Heart right ventricle (tissue), 16 donors: ENCODE measurements at regions not wholly inside any gene's neighbourhood (a gene's known extent, or its start where the extent isn't known, plus 50 kb on each side); places are given as distances from the start of the nearest gene placed in this dataset.

Experiments
- ATAC-seq, 8 donors: fragments of 200-7000 bp; cut with Tn5 transposase; one replicate each; pipeline ENCODE4 v1.9.1; 2020; ENCODE audit warnings: mild to moderate bottlenecking in 8 of 8, moderate library complexity in 8 of 8, moderate number of reproducible peaks in 1 of 8
- DNase-seq, 2 donors: peaks; one replicate each; pipeline ENCODE4 v3.0.0-alpha.2; 2020
- H3K27ac ChIP-seq, 10 donors: fragments of 200-600 bp; sonication (generic) in 2 of 10; one replicate each; pipeline versions ENCODE4 v1.5.0 to v1.8.0; 2020 to 2022; ENCODE audit warnings: mild to moderate bottlenecking in 3 of 10
- H3K27me3 ChIP-seq, 7 donors: fragments of 200-600 bp; one replicate each; pipeline ENCODE4 v1.8.0; 2021 to 2022; ENCODE audit warnings: mild to moderate bottlenecking in 2 of 7
- H3K36me3 ChIP-seq, 9 donors: fragments of 200-600 bp; sonication (generic) in 1 of 9; one replicate each; pipeline versions ENCODE4 v1.5.0 to v1.8.0; 2020 to 2022; ENCODE audit warnings: mild to moderate bottlenecking in 2 of 9
- H3K4me1 ChIP-seq, 9 donors: fragments of 200-600 bp; sonication (generic) in 1 of 9; one replicate each; pipeline versions ENCODE4 v1.5.0 to v1.8.0; 2020 to 2022; ENCODE audit warnings: mild to moderate bottlenecking in 4 of 9
- H3K4me3 ChIP-seq, 10 donors: fragments of 200-600 bp; sonication (generic) in 2 of 10; one replicate each; pipeline versions ENCODE4 v1.5.0 to v1.8.0; 2020 to 2022; ENCODE audit warnings: mild to moderate bottlenecking in 7 of 10, moderate library complexity in 2 of 10
- H3K9me3 ChIP-seq, 11 donors: fragments of 200-600 bp in 10 of 11; sonication (generic) in 2 of 11; one replicate each; pipeline versions ENCODE4 v1.5.0 to v1.8.0; 2013 to 2022; ENCODE audit warnings: mild to moderate bottlenecking in 2 of 11, control low read depth in 1 of 11, moderate library complexity in 1 of 11
- WGBS, 2 donors: extraction: QIAGEN DNeasy Blood & Tissue Kit; methylation state at CpG; one replicate each; pipeline ENCODE4 v1.1.7; 2013; ENCODE audit warnings: inconsistent platforms in 1 of 2; 5-methylcytosine and 5-hydroxymethylcytosine counted together
- intact Hi-C, 10 donors: fragments of 100-400 bp; cut with DNase I; formaldehyde crosslinking; loops; one replicate each; pipeline versions ENCODE4 v1.11.1 to v1.14.2; 2022
- TF ChIP-seq, protein P1 (sequence below), 9 donors: fragments of 200-600 bp; sonication (generic) in 2 of 9; IDR thresholded peaks; one replicate each; pipeline versions ENCODE4 v1.5.0 to v1.8.0; 2021 to 2022; ENCODE audit warnings: antibody characterized with exemption in 9 of 9, mild to moderate bottlenecking in 5 of 9, moderate library complexity in 1 of 9
- donor health status: Arrhythmogenic right ventricular cardiomyopathy.
- donor health status: ischemic (EF 13 %, LVEDD 7.1; RV severe dilation, severe dysfunction).
- donor health status: healthy with polysubstance abuse.
- donor health status: DM: no; HTN: yes; CAD: no.
- donor health status: DM: no; HTN: no; CAD: no.
- donor health status: ischemic (EF 25% LVEDD 6.9; RV normal size, moderate dysfunction).
- donor health status: ischemic (EF 25% LVEDD 5.7; RV mildly dilated, moderate dysfunction).
- donor health status: healthy.
- donor health status: DM: yes; HTN: yes; CAD: no.
- donor health status: Ischemic cardiomyopathy.
- donor health status: ischemic (EF 35%, LVEDD 5.7; RV mildly dilated, moderate dysfunction).
- donor health status: nonischemic (EF 11% LVEDD 7.7; RV severe dilation, severe dysfunction).
- donor health status: DM: yes; HTN: yes; CAD: no.
- donor health status: PGD.
- donor health status: ischemic (EF 29% LVEDD 5.4; RV normal size, mild dysfunction).
- donor health status: nonischemic (EF 23%, LVEDD 6.1; RV moderate dilation, normal function).

DNA sequence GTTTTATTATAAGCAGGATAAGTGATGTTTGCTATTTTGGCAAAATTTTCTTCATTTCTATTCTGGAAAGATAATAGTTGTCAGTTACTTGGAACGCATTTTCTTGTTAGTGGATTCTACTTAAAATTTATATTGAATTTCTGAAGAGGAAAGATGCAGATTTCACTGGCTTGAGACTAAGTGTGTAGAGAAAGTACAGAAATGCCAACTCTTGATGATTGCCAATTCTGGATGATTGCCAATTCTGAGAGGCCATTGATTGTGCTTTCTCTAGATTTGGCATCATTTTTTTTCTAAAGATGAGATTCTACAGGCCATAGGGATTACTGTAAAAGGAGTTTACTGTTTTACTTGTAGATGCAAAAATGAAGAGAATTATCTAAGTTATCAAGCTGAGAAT is 58.9 kb upstream of the CNTN3 start:
- 85 to 94% methylated on average over 1 of the region's 1 CpG for whole genome bisulfite sequencing, 2 donors
- intact Hi-C loops: no loop called here
- Histone ChIP-seq H3K27me3 (no peaks in the 10 kb centered on the region), H3K36me3 (no peaks in the 10 kb centered on the region), H3K9me3 (peaks cover 0 to under 1% (median 0%) of the 10 kb centered on the region in 11 donors), H3K4me1 (no peaks in the 10 kb centered on the region), H3K27ac (no peak overlapping the region), H3K4me3 (no peak overlapping the region)
- TF ChIP-seq, protein P1, sequence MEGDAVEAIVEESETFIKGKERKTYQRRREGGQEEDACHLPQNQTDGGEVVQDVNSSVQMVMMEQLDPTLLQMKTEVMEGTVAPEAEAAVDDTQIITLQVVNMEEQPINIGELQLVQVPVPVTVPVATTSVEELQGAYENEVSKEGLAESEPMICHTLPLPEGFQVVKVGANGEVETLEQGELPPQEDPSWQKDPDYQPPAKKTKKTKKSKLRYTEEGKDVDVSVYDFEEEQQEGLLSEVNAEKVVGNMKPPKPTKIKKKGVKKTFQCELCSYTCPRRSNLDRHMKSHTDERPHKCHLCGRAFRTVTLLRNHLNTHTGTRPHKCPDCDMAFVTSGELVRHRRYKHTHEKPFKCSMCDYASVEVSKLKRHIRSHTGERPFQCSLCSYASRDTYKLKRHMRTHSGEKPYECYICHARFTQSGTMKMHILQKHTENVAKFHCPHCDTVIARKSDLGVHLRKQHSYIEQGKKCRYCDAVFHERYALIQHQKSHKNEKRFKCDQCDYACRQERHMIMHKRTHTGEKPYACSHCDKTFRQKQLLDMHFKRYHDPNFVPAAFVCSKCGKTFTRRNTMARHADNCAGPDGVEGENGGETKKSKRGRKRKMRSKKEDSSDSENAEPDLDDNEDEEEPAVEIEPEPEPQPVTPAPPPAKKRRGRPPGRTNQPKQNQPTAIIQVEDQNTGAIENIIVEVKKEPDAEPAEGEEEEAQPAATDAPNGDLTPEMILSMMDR (IDR thresholded peaks at IDR 0.05): no peak
- no peak for DNase-seq
- ATAC-seq: no peak

DNA sequence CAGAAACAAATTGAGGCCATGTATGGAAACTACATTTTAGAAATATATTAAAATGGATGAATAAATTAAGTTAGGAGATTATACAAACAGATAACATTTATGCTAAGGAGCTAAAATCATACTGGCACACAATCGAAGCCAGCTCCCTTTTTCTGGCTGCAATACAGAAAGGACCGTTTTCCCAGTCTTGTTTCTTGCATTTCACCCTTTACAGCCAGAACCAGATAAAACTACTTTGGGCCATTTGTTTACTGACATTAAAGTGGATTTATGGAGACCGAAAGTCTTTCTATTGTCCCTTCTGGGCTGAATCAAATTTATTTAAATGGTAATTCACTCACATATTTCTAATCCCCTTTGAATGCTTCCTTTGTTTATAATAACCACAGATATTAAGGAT is 50.1 kb upstream of the CNTN3 start:
- peaks cover 0 to 23% (median 4%) of the 10 kb centered on the region in 11 donors for H3K9me3 ChIP-seq
- H3K4me1 ChIP-seq: no peaks in the 10 kb centered on the region
- TF ChIP-seq, protein P1 (IDR thresholded peaks at IDR 0.05): no peak
- intact Hi-C loops: no loop called here
- no peak overlapping the region for H3K27ac ChIP-seq
- ATAC-seq (no peak), DNase-seq (no peak)
- no peak overlapping the region for H3K4me3 ChIP-seq
- WGBS, 2 donors: 64 to 84% methylated on average over 3 of the region's 3 CpGs
- H3K27me3 ChIP-seq: no peaks in the 10 kb centered on the region
- H3K36me3 ChIP-seq: no peaks in the 10 kb centered on the region
